IMR-90 (cell line): ENCODE measurements at regions not wholly inside any gene's neighbourhood (a gene's known extent, or its start where the extent isn't known, plus 50 kb on each side); places are given as distances from the start of the nearest gene placed in this dataset.

Experiments
- ATAC-seq: fragments of 200-7000 bp; cut with Tn5 transposase; 2 replicates; pipeline ENCODE4 v1.9.1; 2020; ENCODE audit warnings: low read depth, mild to moderate bottlenecking, moderate library complexity
- BruUV-seq: library from RNA; stranded (reverse); fragments of 400-500 nt; replicated peaks from 2 replicates; lab custom pipeline; 2021; lab: Mats Ljungman, UMichigan
- CTCF ChIA-PET: fragments of 300-600 bp; formaldehyde crosslinking; extraction: SDS; loops from one replicate; lab custom pipeline; 2021; ENCODE audit warnings: antibody characterized with exemption; lab: Yijun Ruan, JAX
- POLR2A ChIA-PET: fragments of 300-600 bp; sonication (Branson Sonifier 250); formaldehyde crosslinking; loops from one replicate; lab custom pipeline; 2022; ENCODE audit warnings: antibody characterized with exemption; ENCODE audit not compliant: unreplicated experiment; lab: Charles Lee
- DNase-seq: peaks from one replicate; pipeline ENCODE4 v3.0.0; 2013
- H2AFZ ChIP-seq: replicated peaks from 2 replicates; pipeline ENCODE3; 2013; ENCODE audit warnings: low read length, mild to moderate bottlenecking; ENCODE audit not compliant: poor library complexity
- H2AK5ac ChIP-seq: 2 replicates; pipeline ENCODE4 v1.6.1; 2013; ENCODE audit warnings: low read depth, low read length, inconsistent platforms
- H2AK9ac ChIP-seq: replicated peaks from 2 replicates; pipeline ENCODE3; 2013; ENCODE audit warnings: mild to moderate bottlenecking, low read depth, low read length, moderate library complexity; ENCODE audit not compliant: poor library complexity
- H2BK120ac ChIP-seq: 2 replicates; pipeline ENCODE4 v1.6.1; 2013; ENCODE audit warnings: low read depth, low read length, inconsistent platforms
- H2BK15ac ChIP-seq: 3 replicates; pipeline ENCODE4 v1.6.1; 2013; ENCODE audit warnings: low read depth, low read length, inconsistent platforms
- H2BK20ac ChIP-seq: 2 replicates; pipeline ENCODE4 v1.6.1; 2013; ENCODE audit warnings: low read depth, mild to moderate bottlenecking, inconsistent platforms, low read length, moderate library complexity
- H2BK5ac ChIP-seq: 2 replicates; pipeline ENCODE4 v1.6.1; 2013; ENCODE audit warnings: mild to moderate bottlenecking, low read depth, low read length, inconsistent platforms; ENCODE audit not compliant: poor library complexity, severe bottlenecking
- H3K14ac ChIP-seq: replicated peaks from 2 replicates; pipeline ENCODE4 v1.6.1; 2013; ENCODE audit warnings: low read depth, low read length, inconsistent platforms
- H3K18ac ChIP-seq: 2 replicates; pipeline ENCODE4 v1.6.1; 2013; ENCODE audit warnings: low read depth, low read length, control low read depth
- H3K23ac ChIP-seq: 2 replicates; pipeline ENCODE4 v1.6.1; 2013; ENCODE audit warnings: low read depth, low read length, inconsistent platforms
- H3K27ac ChIP-seq: 2 replicates; pipeline ENCODE4 v1.5.1; 2013; ENCODE audit warnings: mild to moderate bottlenecking, control low read depth, low read length; ENCODE audit not compliant: insufficient read depth
- H3K27me3 ChIP-seq: 2 replicates; pipeline ENCODE4 v1.6.1; 2013; ENCODE audit warnings: low read length; ENCODE audit not compliant: control insufficient read depth, insufficient read depth
- H3K36me3 ChIP-seq: 2 replicates; pipeline ENCODE4 v1.6.1; 2013; ENCODE audit warnings: low read length, mixed read lengths; ENCODE audit not compliant: control insufficient read depth, insufficient read depth
- H3K4ac ChIP-seq: 2 replicates; pipeline ENCODE4 v1.6.1; 2013; ENCODE audit warnings: low read depth, low read length, inconsistent platforms
- H3K4me1 ChIP-seq: 2 replicates; pipeline ENCODE4 v1.6.1; 2013; ENCODE audit warnings: low read length, mixed read lengths; ENCODE audit not compliant: control insufficient read depth, insufficient read depth
- H3K4me2 ChIP-seq: 2 replicates; pipeline ENCODE4 v1.6.1; 2013; ENCODE audit warnings: low read depth, mild to moderate bottlenecking, control low read depth, low read length, moderate library complexity
- H3K4me3 ChIP-seq: 2 replicates; pipeline ENCODE4 v1.5.1; 2013; ENCODE audit warnings: low read depth, mild to moderate bottlenecking, control low read depth, low read length, moderate library complexity; ENCODE audit not compliant: insufficient read depth
- H3K56ac ChIP-seq: 2 replicates; pipeline ENCODE4 v1.6.1; 2013; ENCODE audit warnings: low read length, inconsistent platforms; ENCODE audit not compliant: insufficient read depth; ENCODE audit errors: extremely low read depth
- H3K79me1 ChIP-seq, 2 experiments: 2 replicates each; pipeline ENCODE4 v1.6.1; 2013; ENCODE audit warnings: low read length in 2 of 2, inconsistent platforms in 1 of 2, low read depth in 1 of 2
- H3K9ac ChIP-seq: 2 replicates; pipeline ENCODE4 v1.6.1; 2013; ENCODE audit warnings: low read depth, low read length, control low read depth
- H3K9me1 ChIP-seq: 2 replicates; pipeline ENCODE4 v1.6.1; 2013; ENCODE audit warnings: low read length, inconsistent platforms; ENCODE audit not compliant: insufficient read depth
- H3K9me3 ChIP-seq: 2 replicates; pipeline ENCODE4 v1.6.1; 2013; ENCODE audit warnings: low read length; ENCODE audit not compliant: control insufficient read depth, insufficient read depth
- H4K20me1 ChIP-seq: 2 replicates; pipeline ENCODE4 v1.6.1; 2013; ENCODE audit warnings: low read length, inconsistent platforms; ENCODE audit not compliant: insufficient read depth
- H4K5ac ChIP-seq: 2 replicates; pipeline ENCODE4 v1.6.1; 2013; ENCODE audit warnings: mild to moderate bottlenecking, low read depth, low read length, control low read depth
- H4K8ac ChIP-seq, 2 experiments: 2 replicates each; pipeline ENCODE4 v1.6.1; 2013; ENCODE audit warnings: low read depth in 2 of 2, low read length in 2 of 2, control low read depth in 1 of 2, inconsistent platforms in 1 of 2
- H4K91ac ChIP-seq: 2 replicates; pipeline ENCODE4 v1.6.1; 2013; ENCODE audit warnings: low read depth, low read length, inconsistent platforms; ENCODE audit not compliant: insufficient read depth
- BHLHE40 ChIP-seq: fragments of 150-350 bp; IDR thresholded peaks from 2 replicates; pipeline ENCODE4 v1.6.1; 2016; ENCODE audit warnings: mild to moderate bottlenecking, low read depth, low read length
- CEBPB ChIP-seq: IDR thresholded peaks from 2 replicates; pipeline ENCODE4 v1.6.1; 2012; ENCODE audit warnings: low read depth, low read length, improper control_type of control experiment
- CHD1 ChIP-seq: IDR thresholded peaks from 2 replicates; pipeline ENCODE4 v1.6.1; 2012; ENCODE audit warnings: low read depth, low read length, improper control_type of control experiment
- CTCF ChIP-seq: conservative IDR thresholded peaks from 2 replicates; pipeline ENCODE4 v1.5.1; 2012; ENCODE audit warnings: mild to moderate bottlenecking, low read depth, low read length, improper control_type of control experiment
- ELK1 ChIP-seq: fragments of 150-350 bp; IDR thresholded peaks from 2 replicates; pipeline ENCODE4 v1.6.1; 2016; ENCODE audit warnings: low read depth, mild to moderate bottlenecking, low read length, moderate library complexity, borderline replicate concordance
- FOS ChIP-seq: fragments of 150-350 bp; IDR thresholded peaks from 2 replicates; pipeline ENCODE4 v1.6.1; 2016; ENCODE audit warnings: low read depth, low read length
- MAZ ChIP-seq: IDR thresholded peaks from 2 replicates; pipeline ENCODE4 v1.6.1; 2012; ENCODE audit warnings: low read depth, mild to moderate bottlenecking, low read length, improper control_type of control experiment, moderate library complexity, borderline replicate concordance
- MXI1 ChIP-seq: IDR thresholded peaks from 2 replicates; pipeline ENCODE4 v1.6.1; 2012; ENCODE audit warnings: low read depth, mild to moderate bottlenecking, low read length, moderate library complexity, borderline replicate concordance
- NFE2L2 ChIP-seq: fragments of 150-350 bp; IDR thresholded peaks from 2 replicates; pipeline ENCODE4 v1.6.1; 2016; ENCODE audit warnings: low read depth, mild to moderate bottlenecking, low read length
- POLR2A ChIP-seq: IDR thresholded peaks from 2 replicates; pipeline ENCODE4 v1.6.1; 2012; ENCODE audit warnings: mild to moderate bottlenecking, low read depth, low read length
- RCOR1 ChIP-seq: IDR thresholded peaks from 2 replicates; pipeline ENCODE4 v1.6.1; 2012; ENCODE audit warnings: mild to moderate bottlenecking, low read length, improper control_type of control experiment; ENCODE audit not compliant: insufficient replicate concordance
- RFX5 ChIP-seq: IDR thresholded peaks from 2 replicates; pipeline ENCODE4 v1.8.0; 2012; ENCODE audit warnings: low read depth, mild to moderate bottlenecking, low read length, moderate library complexity
- SMC3 ChIP-seq: fragments of 150-350 bp; IDR thresholded peaks from 2 replicates; pipeline ENCODE4 v1.6.1; 2016; ENCODE audit warnings: low read depth, mild to moderate bottlenecking, antibody characterized with exemption, low read length, moderate library complexity
- USF2 ChIP-seq: fragments of 150-350 bp; IDR thresholded peaks from 2 replicates; pipeline ENCODE4 v1.6.1; 2017; ENCODE audit warnings: mild to moderate bottlenecking, antibody characterized with exemption, low read length, low read depth
- WGBS, 2 experiments: methylation state at CpG; one replicate each; pipeline versions ENCODE4 v1.1.5 to v1.1.7; 2013; ENCODE audit warnings: missing lambda C conversion rate in 2 of 2; ENCODE audit not compliant: insufficient read length in 1 of 2; ENCODE audit errors: extremely low coverage in 2 of 2; 5-methylcytosine and 5-hydroxymethylcytosine counted together
- dilution Hi-C: fragments of 300-500 bp; cut with HindIII; formaldehyde crosslinking; loops from one replicate; pipeline ENCODE4 v1.14.3; 2018; ENCODE audit warnings: low sequenced_read_pairs; ENCODE audit not compliant: unreplicated experiment
- in situ Hi-C: fragments of 300-500 bp; cut with MboI; formaldehyde crosslinking; loops from 3 replicates; pipeline ENCODE4 v1.14.3; 2019; ENCODE audit warnings: low sequenced_read_pairs, inconsistent platforms, mixed read lengths
- intact Hi-C: fragments of 100-400 bp; cut with micrococcal nuclease; formaldehyde crosslinking; loops from 2 replicates; pipeline ENCODE4 v1.10.0; 2022

GRCh38 chr6:85803721-85804120 is 161.0 kb upstream of the SYNCRIP start:
- ChIA-PET POLR2A (no interaction called here), CTCF (no interaction called here)
- Histone ChIP-seq H3K23ac (no peak overlapping the region), H3K14ac (no peak overlapping the region), H2AK9ac (no peak overlapping the region), H2BK15ac (no peak overlapping the region), H2BK5ac (no peak overlapping the region), H3K4me3 (no peak overlapping the region), H3K79me1 (no peaks in the 10 kb centered on the region), H3K4ac (no peak overlapping the region), H3K9me3 (no peaks in the 10 kb centered on the region), H2AK5ac (no peak overlapping the region), H3K56ac (no peak overlapping the region), H4K91ac (no peak overlapping the region), H3K27me3 (no peaks in the 10 kb centered on the region), H3K18ac (no peak overlapping the region), H4K8ac (no peak overlapping the region), H4K5ac (no peak overlapping the region), H3K27ac (no peak overlapping the region), H4K20me1 (no peaks in the 10 kb centered on the region), H2BK120ac (no peak overlapping the region), H3K9ac (no peak overlapping the region), H3K4me1 (no peaks in the 10 kb centered on the region), H2AFZ (no peak overlapping the region), H3K4me2 (no peak overlapping the region), H2BK20ac (no peak overlapping the region), H3K9me1 (no peaks in the 10 kb centered on the region), H3K36me3 (no peaks in the 10 kb centered on the region)
- TF ChIP-seq MXI1 (no peak), FOS (no peak), BHLHE40 (no peak), MAZ (no peak), POLR2A (no peak), RFX5 (no peak), SMC3 (no peak), CEBPB (no peak), ELK1 (no peak), CHD1 (no peak), USF2 (no peak), RCOR1 (no peak), CTCF (no peak), NFE2L2 (no peak)
- no CpG with 5 or more reads among the region's 1 CpG for WGBS, 2 experiments
- intact Hi-C loops: no loop called here
- dilution Hi-C loops: no loop called here
- no TSS peak for BruUV-seq
- DNase-seq (no peak), ATAC-seq (no peak)
- in situ Hi-C loops: no loop called here
